ENCODE measurements at regions not wholly inside any gene's neighbourhood (a gene's known extent, or its start where the extent isn't known, plus 50 kb on each side); places are given as distances from the start of the nearest gene placed in this dataset.

- no peak for TF ChIP-seq REST (IDR thresholded peaks at IDR 0.05; ENCODE audit: insufficient read depth in 1 of 2, low read depth in 2 of 2, low read length in 2 of 2)
- TF ChIP-seq TAF1 (IDR thresholded peaks at IDR 0.05; ENCODE audit: borderline replicate concordance, insufficient read depth, low read length): no peak
Measured at GRCh38 chr6:164057876-164058275, 643.4 kb downstream of the QKI start.
